Stomach (tissue), 8 donors: ENCODE measurements at regions not wholly inside any gene's neighbourhood (a gene's known extent, or its start where the extent isn't known, plus 50 kb on each side); places are given as distances from the start of the nearest gene placed in this dataset.
A peak's percentile ranks its signal among the peaks of the same experiment; 100 is the strongest.

Experiments
- DNase-seq, 2 donors: peaks; one replicate each; pipeline versions ENCODE4 v3.0.0 to v3.0.0-alpha.2; 2013 to 2019
- H3K27ac ChIP-seq, 5 donors: fragments of 200-600 bp in 4 of 5; sonication (generic) in 4 of 5; one replicate each; pipeline ENCODE4 v1.5.1; 2013 to 2019; ENCODE audit warnings: mild to moderate bottlenecking in 1 of 5, moderate library complexity in 1 of 5
- H3K27me3 ChIP-seq, 3 donors: fragments of 200-600 bp; sonication (generic); one replicate each; pipeline ENCODE4 v1.5.1; 2017 to 2019; ENCODE audit warnings: mixed run types in 1 of 3
- H3K36me3 ChIP-seq, 4 donors: fragments of 200-600 bp; sonication (generic); 1 replicate in 3 of 4; 2 replicates in 1 of 4; pipeline ENCODE4 v1.5.1; 2016 to 2019
- H3K4me1 ChIP-seq, 4 donors: fragments of 200-600 bp; sonication (generic); one replicate each; pipeline ENCODE4 v1.5.1; 2016 to 2019
- H3K4me3 ChIP-seq, 4 donors: fragments of 200-600 bp; sonication (generic) in 3 of 4; one replicate each; pipeline ENCODE4 v1.5.1; 2016 to 2019; ENCODE audit warnings: mild to moderate bottlenecking in 1 of 4
- H3K9me3 ChIP-seq, 4 donors: fragments of 200-600 bp; sonication (generic); one replicate each; pipeline ENCODE4 v1.5.1; 2016 to 2019
- CTCF ChIP-seq, 7 experiments: fragments of 450-650 bp in 4 of 7; fragments of 200-600 bp in 3 of 7; sonication (generic) in 3 of 7; IDR thresholded peaks; one replicate each; pipeline ENCODE4 v1.5.1; 2016 to 2019; ENCODE audit warnings: antibody characterized with exemption in 7 of 7, control low read depth in 2 of 7, mild to moderate bottlenecking in 1 of 7
- EP300 ChIP-seq: sonication (generic); formaldehyde crosslinking; IDR thresholded peaks from one replicate; pipeline ENCODE4 v1.6.1; 2017; ENCODE audit warnings: antibody characterized with exemption
- POLR2A ChIP-seq, 4 donors: fragments of 450-650 bp; IDR thresholded peaks; one replicate each; pipeline ENCODE4 v1.6.1; 2016; ENCODE audit warnings: antibody characterized with exemption in 4 of 4, control low read depth in 2 of 4, mild to moderate bottlenecking in 1 of 4, moderate library complexity in 1 of 4
- POLR2AphosphoS5 ChIP-seq, 3 donors: sonication (generic); formaldehyde crosslinking; IDR thresholded peaks; one replicate each; pipeline ENCODE4 v1.6.1; 2016; ENCODE audit warnings: antibody characterized with exemption in 3 of 3
- WGBS, 5 donors: extraction: QIAGEN DNeasy Blood & Tissue Kit in 3 of 5; methylation state at CpG; one replicate each; pipeline versions ENCODE4 v1.1.5 to v1.1.7; 2013 to 2018; 5-methylcytosine and 5-hydroxymethylcytosine counted together
- intact Hi-C: fragments of 100-400 bp; cut with DNase I; formaldehyde crosslinking; loops from one replicate; pipeline ENCODE4 v1.15.1; 2023; ENCODE audit warnings: low total_unique reads
- donor health status: healthy with polysubstance abuse.
- donor health status: Bipolar disorder and iron deficiency.
- donor health status: healthy.

- H3K27ac ChIP-seq: no peak overlapping the region
- no peaks in the 10 kb centered on the region for H3K9me3 ChIP-seq
- intact Hi-C loops: no loop called here
- H3K4me1 ChIP-seq: no peaks in the 10 kb centered on the region
- 78 to 94% (median 90%) methylated on average over 1 of the region's 1 CpG for WGBS, 5 donors
- TF ChIP-seq EP300 (no peak), CTCF (IDR thresholded peaks at IDR 0.05) (no peak), POLR2A (IDR thresholded peaks at IDR 0.05) (no peak), POLR2AphosphoS5 (IDR thresholded peaks at IDR 0.05) (no peak)
- no peaks in the 10 kb centered on the region for H3K27me3 ChIP-seq
- no peak overlapping the region for H3K4me3 ChIP-seq
- no peak for DNase-seq
- H3K36me3 ChIP-seq: no peaks in the 10 kb centered on the region
Observed at GRCh38 chr14:58881433-58881832, 243.7 kb downstream of the DACT1 start.

GRCh38 chr14:58882577-58883018 lies 244.8 kb downstream of the DACT1 start:
- H3K4me3 ChIP-seq: no peak overlapping the region
- TF ChIP-seq POLR2A (IDR thresholded peaks at IDR 0.05): no peak
- TF ChIP-seq EP300: no peak
- TF ChIP-seq POLR2AphosphoS5 (IDR thresholded peaks at IDR 0.05): no peak
- no peak for TF ChIP-seq CTCF (IDR thresholded peaks at IDR 0.05)
- no peaks in the 10 kb centered on the region for H3K4me1 ChIP-seq
- whole genome bisulfite sequencing, 5 donors: 53 to 68% (median 60%) methylated on average over 4 of the region's 4 CpGs
- H3K36me3 ChIP-seq: no peaks in the 10 kb centered on the region
- no peaks in the 10 kb centered on the region for H3K9me3 ChIP-seq
- no peaks in the 10 kb centered on the region for H3K27me3 ChIP-seq
- H3K27ac ChIP-seq: no peak overlapping the region
- DNase-seq: peak in 1 of 2 donors; percentile 50
- intact Hi-C loops: no loop called here

GRCh38 chr14:58884442-58884841 lies 246.7 kb downstream of the DACT1 start:
- Histone ChIP-seq H3K27ac (no peak overlapping the region), H3K4me1 (no peaks in the 10 kb centered on the region), H3K27me3 (no peaks in the 10 kb centered on the region), H3K4me3 (no peak overlapping the region), H3K36me3 (no peaks in the 10 kb centered on the region), H3K9me3 (no peaks in the 10 kb centered on the region)
- TF ChIP-seq POLR2AphosphoS5 (IDR thresholded peaks at IDR 0.05) (no peak), CTCF (IDR thresholded peaks at IDR 0.05) (no peak), POLR2A (IDR thresholded peaks at IDR 0.05) (no peak)
- DNase-seq: no peak
- WGBS, 5 donors: 76 to 85% (median 84%) methylated on average over 2 of the region's 2 CpGs
- intact Hi-C loops: no loop called here

- intact Hi-C loops: no loop called here
- Histone ChIP-seq H3K27ac (no peak overlapping the region), H3K4me3 (no peak overlapping the region), H3K9me3 (no peaks in the 10 kb centered on the region), H3K36me3 (no peaks in the 10 kb centered on the region), H3K4me1 (no peaks in the 10 kb centered on the region), H3K27me3 (no peaks in the 10 kb centered on the region)
- TF ChIP-seq POLR2A (IDR thresholded peaks at IDR 0.05) (no peak), CTCF (IDR thresholded peaks at IDR 0.05) (no peak), EP300 (no peak), POLR2AphosphoS5 (IDR thresholded peaks at IDR 0.05) (no peak)
- 89 to 98% (median 93%) methylated on average over 2 of the region's 2 CpGs for WGBS, 5 donors
- no peak for DNase-seq
Observed at GRCh38 chr14:58887931-58888330, 250.2 kb downstream of the DACT1 start.
